ENCODE measurements at regions not wholly inside any gene's neighbourhood (a gene's known extent, or its start where the extent isn't known, plus 50 kb on each side); places are given as distances from the start of the nearest gene placed in this dataset.
"Not testable (repeated sequence)": the region's sequence is repeated elsewhere in the genome, so short reads cannot be mapped to it uniquely, and the experiment has no call there.

DNA sequence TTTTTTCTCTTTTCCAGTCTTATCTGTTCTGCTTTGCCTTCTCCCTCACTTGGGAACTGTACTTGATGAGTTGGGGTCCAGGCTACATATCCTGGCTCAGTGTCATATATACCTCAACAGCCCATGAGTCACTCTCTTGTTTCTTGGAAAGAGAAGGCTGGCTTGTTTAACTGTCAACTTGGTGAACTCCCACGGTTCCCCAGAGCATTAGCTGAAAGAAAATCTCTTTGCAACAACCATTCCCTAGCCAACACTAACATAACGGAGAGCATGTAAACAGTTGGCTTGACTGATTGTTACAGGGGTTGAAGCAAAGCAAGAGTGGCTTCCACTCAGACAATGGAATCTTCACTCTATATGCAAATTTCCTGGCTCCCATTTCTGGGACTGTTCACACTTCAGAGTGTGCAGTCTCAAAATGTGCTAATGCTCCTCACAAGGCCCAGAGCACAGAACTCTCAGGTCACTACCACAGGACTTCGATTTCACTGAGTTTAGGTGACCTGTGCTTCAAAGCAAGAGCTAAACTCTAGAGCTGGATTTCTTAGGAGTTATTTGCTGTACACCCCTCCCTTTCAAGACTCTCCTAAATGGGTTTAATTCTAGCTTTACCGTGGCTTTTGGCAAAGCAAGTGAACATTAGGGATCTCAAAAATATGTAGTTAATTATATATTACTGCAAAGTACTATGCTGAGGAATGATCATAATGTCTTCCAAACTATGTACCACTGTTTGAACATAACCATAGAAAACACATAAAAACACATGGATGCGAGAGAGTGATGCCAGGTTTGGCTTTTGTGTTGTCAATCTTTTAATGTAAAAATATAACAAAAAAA is 609.8 kb downstream of the RFPL4B start:
- DNase-seq (ENCODE audit: insufficient read length, low spot score): no peak
- FAIRE-seq: peak; percentile 43
- TF ChIP-seq POLR2A (IDR thresholded peaks at IDR 0.05; ENCODE audit: low read depth, low read length): no peak

GRCh38 chr6:112957536-112957916 is 610.4 kb downstream of the RFPL4B start:
- no peak for FAIRE-seq
- DNase-seq (ENCODE audit: insufficient read length, low spot score): no peak
- TF ChIP-seq POLR2A (IDR thresholded peaks at IDR 0.05; ENCODE audit: low read depth, low read length): no peak

GRCh38 chr6:112960130-112960529 is 613.0 kb downstream of the RFPL4B start:
- not testable (repeated sequence) for DNase-seq (ENCODE audit: insufficient read length, low spot score)

DNA sequence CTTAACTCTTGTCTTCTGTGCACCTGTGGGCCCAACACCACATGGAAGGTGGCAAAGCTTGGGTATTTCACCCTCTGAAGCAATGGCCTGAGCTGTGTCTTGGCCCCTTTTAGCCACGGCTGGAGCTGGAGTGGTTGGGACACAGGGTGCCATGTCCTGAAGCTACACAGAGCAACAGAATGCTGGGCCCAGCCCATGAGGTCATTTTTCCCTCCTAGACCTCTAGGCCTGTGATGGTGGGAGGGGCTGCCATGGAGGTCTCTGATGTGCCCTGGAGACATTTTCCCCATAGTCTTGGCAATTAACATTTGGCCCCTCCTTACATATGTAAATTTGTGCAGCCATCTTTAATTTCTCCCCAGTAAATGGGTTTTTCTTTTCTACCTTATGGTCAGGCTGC is 620.8 kb downstream of the RFPL4B start:
- no peak for TF ChIP-seq POLR2A (IDR thresholded peaks at IDR 0.05; ENCODE audit: low read depth, low read length)
- no peak for FAIRE-seq
- no peak for DNase-seq (ENCODE audit: insufficient read length, low spot score)

More at GRCh38 chr6:112960130-112960529, 613.0 kb downstream of the RFPL4B start:
- FAIRE-seq: not testable (repeated sequence)

GRCh38 chr6:112971651-112972050 is 624.5 kb downstream of the RFPL4B start:
- TF ChIP-seq POLR2A (IDR thresholded peaks at IDR 0.05; ENCODE audit: low read depth, low read length): no peak
- FAIRE-seq (no peak), DNase-seq (ENCODE audit: insufficient read length, low spot score) (no peak)

DNA sequence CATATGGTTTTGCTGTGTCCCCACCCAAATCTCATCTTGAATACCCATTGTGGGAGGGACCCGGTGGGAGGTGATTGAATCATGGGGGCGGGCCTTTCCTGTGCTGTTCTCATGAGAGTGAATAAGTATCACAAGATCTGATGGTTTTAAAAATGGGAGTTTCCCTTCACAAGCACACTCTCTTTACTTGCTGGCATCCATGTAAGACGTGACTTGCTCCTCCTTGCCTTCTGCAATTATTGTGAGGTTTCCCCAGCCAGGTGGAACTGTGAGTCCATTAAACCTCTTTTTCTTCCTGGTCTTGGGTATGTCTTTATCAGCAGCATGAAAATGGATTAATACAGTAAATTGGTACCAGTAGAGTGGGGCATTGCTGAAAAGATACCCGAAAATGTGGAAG is 627.8 kb downstream of the RFPL4B start:
- DNase-seq (ENCODE audit: insufficient read length, low spot score); FAIRE-seq: not testable (repeated sequence)

DNA sequence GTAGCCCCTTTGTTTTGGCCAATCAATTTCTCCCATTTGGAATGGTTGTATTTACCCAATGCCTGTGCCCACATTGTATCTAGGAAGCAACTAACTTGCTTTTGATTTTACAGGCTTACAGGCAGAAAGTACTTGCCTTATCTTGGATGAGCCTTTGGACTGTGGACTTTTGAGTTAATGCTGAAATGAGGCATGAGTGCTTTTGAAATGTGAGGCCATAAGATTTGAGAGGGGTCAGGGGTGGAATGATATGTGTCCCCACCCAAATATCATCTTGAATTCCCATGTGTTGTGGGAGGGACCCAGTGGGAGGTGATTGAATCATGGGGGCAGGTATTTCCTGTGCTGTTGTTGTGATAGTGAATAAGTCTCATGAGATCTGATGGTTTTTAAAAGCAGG is 629.4 kb downstream of the RFPL4B start:
- FAIRE-seq; DNase-seq (ENCODE audit: insufficient read length, low spot score): not testable (repeated sequence)

DNA sequence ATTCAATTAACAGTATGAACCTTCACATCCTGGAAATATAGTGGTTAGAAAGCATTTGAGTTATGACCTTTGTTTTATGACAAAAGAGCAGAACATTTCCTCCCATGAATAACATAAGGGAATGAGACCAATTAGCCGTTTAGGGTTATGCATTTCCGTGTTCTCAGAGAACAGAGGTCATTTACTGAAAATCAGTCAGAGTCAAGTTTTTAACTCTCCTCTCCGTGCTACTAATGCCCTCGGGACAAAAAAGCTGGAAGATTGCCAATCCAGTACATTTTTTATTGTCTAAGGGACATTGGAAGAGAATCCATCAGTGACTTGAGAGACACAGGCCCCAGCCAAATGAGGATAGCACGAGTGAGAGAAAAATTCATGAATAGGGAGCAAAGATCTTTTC is 632.7 kb downstream of the RFPL4B start:
- FAIRE-seq: peak; percentile 27
- no peak for TF ChIP-seq POLR2A (IDR thresholded peaks at IDR 0.05; ENCODE audit: low read depth, low read length)
- no peak for DNase-seq (ENCODE audit: insufficient read length, low spot score)

- FAIRE-seq: no peak
- TF ChIP-seq POLR2A (IDR thresholded peaks at IDR 0.05; ENCODE audit: low read depth, low read length): no peak
- no peak for DNase-seq (ENCODE audit: insufficient read length, low spot score)
These were observed 633.5 kb downstream of the RFPL4B start for GRCh38 chr6:112980676-112981075.

DNA sequence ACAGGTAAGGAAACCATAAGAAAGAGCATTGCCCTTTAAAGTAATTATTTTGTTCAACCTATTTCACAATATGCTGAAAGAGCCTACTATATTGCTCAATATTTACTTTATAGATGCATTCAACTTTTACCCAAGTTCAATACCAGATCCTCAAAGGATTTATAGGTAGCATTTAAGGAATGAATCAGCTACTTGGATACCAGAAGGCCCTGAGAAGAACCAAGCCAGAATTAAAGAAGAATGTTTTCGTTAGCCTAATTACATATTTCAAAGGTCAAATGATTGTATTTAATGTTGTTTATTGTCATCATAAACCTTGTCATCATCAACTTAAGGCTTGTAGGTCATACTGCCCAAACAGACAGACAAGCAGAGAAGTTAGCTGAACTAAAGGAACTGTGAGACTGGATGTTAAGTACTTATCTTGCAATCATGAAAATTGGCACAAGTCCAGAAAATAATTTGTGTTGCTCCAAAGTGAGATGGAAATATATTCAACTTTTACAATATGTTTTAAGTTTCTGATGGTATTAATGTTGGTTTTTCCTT is 636.7 kb downstream of the RFPL4B start:
- FAIRE-seq (no peak), DNase-seq (ENCODE audit: insufficient read length, low spot score) (no peak)
- TF ChIP-seq POLR2A (IDR thresholded peaks at IDR 0.05; ENCODE audit: low read depth, low read length): no peak

DNA sequence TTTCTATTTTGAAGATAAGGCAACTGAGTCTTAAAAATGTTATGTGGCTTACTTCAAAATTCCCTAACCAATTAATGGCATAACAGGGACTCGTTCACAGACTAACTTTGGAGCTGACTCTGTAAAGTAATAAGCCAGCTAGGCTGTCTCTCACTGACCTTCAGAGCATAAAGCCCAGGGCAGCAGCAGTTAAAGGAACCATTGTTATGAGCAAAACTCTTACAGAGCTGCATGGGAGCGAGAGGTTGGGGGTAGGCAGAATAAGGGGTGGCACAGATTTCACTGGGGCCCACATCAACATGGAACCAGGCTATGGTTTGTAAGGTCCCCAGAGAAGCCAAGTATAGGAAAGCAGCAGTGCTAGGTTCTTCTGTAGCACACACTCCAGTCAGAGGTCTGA is 637.8 kb downstream of the RFPL4B start:
- FAIRE-seq (no peak), DNase-seq (ENCODE audit: insufficient read length, low spot score) (no peak)
- TF ChIP-seq POLR2A (IDR thresholded peaks at IDR 0.05; ENCODE audit: low read depth, low read length): no peak

DNA sequence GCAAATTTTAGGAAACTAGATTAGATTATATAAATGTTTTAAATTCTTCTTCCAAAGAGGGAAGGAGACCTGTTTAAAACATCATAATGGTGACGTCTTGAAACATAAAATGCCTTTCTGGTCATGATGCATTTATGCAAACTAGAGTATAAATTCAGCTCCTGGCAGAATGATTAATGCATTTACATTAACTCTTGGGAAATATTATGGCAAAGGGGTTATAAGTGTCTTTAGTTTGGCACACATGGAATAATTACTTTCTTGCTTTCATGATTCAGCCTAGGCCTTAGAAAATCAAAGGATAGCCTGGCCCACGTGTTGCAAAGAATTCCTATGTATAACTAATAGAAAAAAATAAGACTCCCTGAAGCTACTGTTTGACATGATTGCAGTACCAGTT is 639.2 kb downstream of the RFPL4B start:
- no peak for FAIRE-seq
- DNase-seq (ENCODE audit: insufficient read length, low spot score): no peak
- no peak for TF ChIP-seq POLR2A (IDR thresholded peaks at IDR 0.05; ENCODE audit: low read depth, low read length)

DNA sequence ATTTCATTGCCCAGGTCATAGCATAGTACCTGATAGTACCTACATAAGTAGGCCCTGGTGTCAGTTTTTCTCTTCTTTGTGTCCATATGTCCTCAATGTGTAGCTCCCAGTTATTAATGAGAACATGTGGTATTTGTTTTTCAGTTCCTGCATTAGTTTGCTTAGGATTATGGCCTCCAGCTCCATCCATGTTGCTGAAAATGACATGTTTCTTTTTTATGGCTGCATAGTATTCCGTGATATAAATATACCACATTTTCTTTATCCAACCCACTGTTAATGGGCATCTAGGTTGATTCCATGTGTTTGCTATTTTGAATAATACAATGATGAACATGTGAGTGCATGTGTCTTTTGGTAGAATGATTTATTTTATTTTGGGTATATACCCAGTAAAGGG is 641.6 kb downstream of the RFPL4B start:
- no peak for FAIRE-seq
- DNase-seq (ENCODE audit: insufficient read length, low spot score): no peak
- no peak for TF ChIP-seq POLR2A (IDR thresholded peaks at IDR 0.05; ENCODE audit: low read depth, low read length)

DNA sequence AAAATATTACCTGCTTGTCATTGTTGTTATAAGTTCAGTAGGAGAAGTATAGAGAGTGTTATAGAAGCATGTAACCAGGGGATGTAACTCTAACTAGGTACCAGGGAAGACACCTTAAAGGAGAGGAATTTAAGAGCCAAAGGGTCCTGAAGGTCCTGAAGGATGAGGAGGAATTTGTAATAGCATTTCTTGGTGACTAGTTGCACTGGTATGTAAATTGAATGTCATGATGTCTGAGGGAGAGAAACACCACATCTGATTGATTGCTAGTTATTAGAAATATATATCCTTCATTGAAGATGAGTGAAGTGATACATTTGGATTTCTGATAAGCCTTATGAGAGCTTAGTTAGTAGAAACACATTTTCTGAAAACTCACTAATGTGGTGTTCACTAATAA is 643.8 kb downstream of the RFPL4B start:
- FAIRE-seq (peak; percentile 27), DNase-seq (ENCODE audit: insufficient read length, low spot score) (no peak)
- no peak for TF ChIP-seq POLR2A (IDR thresholded peaks at IDR 0.05; ENCODE audit: low read depth, low read length)

DNA sequence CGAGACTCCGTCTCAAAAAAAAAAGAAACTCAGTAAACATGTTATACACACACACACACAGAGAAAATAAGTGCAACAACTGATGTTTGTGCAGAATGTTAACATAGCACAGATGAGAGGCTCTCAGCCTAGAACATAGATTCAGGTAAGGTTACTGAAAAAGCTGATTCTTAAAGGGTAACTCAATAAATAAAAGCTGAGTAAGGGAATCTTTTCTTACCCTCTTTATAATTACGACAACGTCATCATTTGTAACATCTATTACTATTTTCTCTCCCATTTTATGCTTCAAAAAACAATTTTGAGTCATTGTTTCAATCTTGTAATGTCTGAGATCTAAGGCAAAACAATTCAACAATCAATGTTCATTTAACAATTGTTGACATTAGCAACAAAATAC is 644.8 kb downstream of the RFPL4B start:
- no peak for TF ChIP-seq POLR2A (IDR thresholded peaks at IDR 0.05; ENCODE audit: low read depth, low read length)
- DNase-seq (ENCODE audit: insufficient read length, low spot score) (no peak), FAIRE-seq (no peak)
